ENCODE measurements at regions not wholly inside any gene's neighbourhood (a gene's known extent, or its start where the extent isn't known, plus 50 kb on each side); places are given as distances from the start of the nearest gene placed in this dataset.

DNA sequence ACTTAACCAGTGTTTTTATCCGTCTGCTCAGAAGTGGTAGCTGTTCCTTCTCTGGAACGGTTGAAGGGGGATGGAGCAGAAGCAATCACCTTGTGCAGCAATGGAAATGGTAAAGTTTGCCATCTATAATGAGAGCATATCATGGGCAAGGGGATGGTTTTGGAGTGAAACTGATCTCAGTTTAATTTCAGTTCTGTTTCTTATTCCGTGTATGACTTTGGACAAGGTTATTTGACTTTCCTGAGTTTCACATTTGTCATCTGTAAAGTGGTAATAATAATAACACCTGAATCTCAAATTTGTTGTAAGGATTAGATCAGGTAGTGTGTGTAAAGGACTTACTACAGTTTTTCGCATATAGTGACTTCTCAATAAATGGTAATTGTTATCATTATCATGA, 106.1 kb downstream of the PCSK1 start:
- no peak overlapping the region for H3K27ac ChIP-seq (ENCODE audit: low read depth in 2 of 2, low read length in 2 of 2)
- no peak for FAIRE-seq
- no peaks in the 10 kb centered on the region for H3K27me3 ChIP-seq (ENCODE audit: control insufficient read depth, insufficient read depth, low read length)
- H3K4me3 ChIP-seq (ENCODE audit: low read length in 3 of 3) = no peak overlapping the region
- no peak overlapping the region for H3K9ac ChIP-seq (ENCODE audit: low read length in 3 of 3)
- H3K9me3 ChIP-seq (ENCODE audit: control insufficient read depth in 2 of 3, insufficient read depth in 1 of 3, low read length in 3 of 3) = no peaks in the 10 kb centered on the region
- DNase-seq = no peak
- H3K36me3 ChIP-seq (ENCODE audit: control insufficient read depth in 2 of 3, insufficient read depth in 3 of 3, low read length in 3 of 3) = no peaks in the 10 kb centered on the region
- TF ChIP-seq, protein P1, sequence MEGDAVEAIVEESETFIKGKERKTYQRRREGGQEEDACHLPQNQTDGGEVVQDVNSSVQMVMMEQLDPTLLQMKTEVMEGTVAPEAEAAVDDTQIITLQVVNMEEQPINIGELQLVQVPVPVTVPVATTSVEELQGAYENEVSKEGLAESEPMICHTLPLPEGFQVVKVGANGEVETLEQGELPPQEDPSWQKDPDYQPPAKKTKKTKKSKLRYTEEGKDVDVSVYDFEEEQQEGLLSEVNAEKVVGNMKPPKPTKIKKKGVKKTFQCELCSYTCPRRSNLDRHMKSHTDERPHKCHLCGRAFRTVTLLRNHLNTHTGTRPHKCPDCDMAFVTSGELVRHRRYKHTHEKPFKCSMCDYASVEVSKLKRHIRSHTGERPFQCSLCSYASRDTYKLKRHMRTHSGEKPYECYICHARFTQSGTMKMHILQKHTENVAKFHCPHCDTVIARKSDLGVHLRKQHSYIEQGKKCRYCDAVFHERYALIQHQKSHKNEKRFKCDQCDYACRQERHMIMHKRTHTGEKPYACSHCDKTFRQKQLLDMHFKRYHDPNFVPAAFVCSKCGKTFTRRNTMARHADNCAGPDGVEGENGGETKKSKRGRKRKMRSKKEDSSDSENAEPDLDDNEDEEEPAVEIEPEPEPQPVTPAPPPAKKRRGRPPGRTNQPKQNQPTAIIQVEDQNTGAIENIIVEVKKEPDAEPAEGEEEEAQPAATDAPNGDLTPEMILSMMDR (IDR thresholded peaks at IDR 0.05; ENCODE audit: borderline replicate concordance, extremely low read depth, insufficient read depth) = no peak
- peaks cover 0 to 2% (median 0%) of the 10 kb centered on the region in 3 donors for H3K4me1 ChIP-seq (ENCODE audit: control insufficient read depth in 2 of 3, insufficient read depth in 2 of 3, low read depth in 1 of 3, low read length in 3 of 3)
- intact Hi-C loops (cut with DNase I) = no loop called here

DNA sequence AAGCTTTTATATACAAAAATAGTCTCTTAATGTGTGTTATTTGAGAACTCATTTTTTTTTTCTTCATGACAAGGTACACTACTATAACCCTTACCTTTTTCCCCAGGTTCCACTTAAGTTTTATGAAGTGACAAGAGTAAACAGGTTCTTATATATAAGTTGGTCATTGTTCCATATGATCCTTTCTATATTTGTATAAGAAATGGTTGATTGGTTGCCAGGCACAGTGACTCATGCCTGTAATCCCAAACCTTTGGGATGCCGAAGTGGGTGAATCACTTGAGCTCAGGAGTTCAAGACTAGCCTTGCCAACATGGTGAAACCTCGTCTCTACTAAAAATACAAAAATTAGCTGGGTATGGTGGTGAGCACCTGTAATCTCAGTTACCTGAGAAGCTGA, 108.3 kb downstream of the PCSK1 start:
- DNase-seq (no peak), FAIRE-seq (no peak)
- no peaks in the 10 kb centered on the region for H3K36me3 ChIP-seq (ENCODE audit: control insufficient read depth in 2 of 3, insufficient read depth in 3 of 3, low read length in 3 of 3)
- no peak overlapping the region for H3K27ac ChIP-seq (ENCODE audit: low read depth in 2 of 2, low read length in 2 of 2)
- H3K4me3 ChIP-seq (ENCODE audit: low read length in 3 of 3) = no peak overlapping the region
- intact Hi-C loops (cut with DNase I) = no loop called here
- no peaks in the 10 kb centered on the region for H3K9me3 ChIP-seq (ENCODE audit: control insufficient read depth in 2 of 3, insufficient read depth in 1 of 3, low read length in 3 of 3)
- H3K9ac ChIP-seq (ENCODE audit: low read length in 3 of 3) = no peak overlapping the region
- no peaks in the 10 kb centered on the region for H3K4me1 ChIP-seq (ENCODE audit: control insufficient read depth in 2 of 3, insufficient read depth in 2 of 3, low read depth in 1 of 3, low read length in 3 of 3)
- H3K27me3 ChIP-seq (ENCODE audit: control insufficient read depth, insufficient read depth, low read length) = no peaks in the 10 kb centered on the region
- TF ChIP-seq, protein P1 (IDR thresholded peaks at IDR 0.05; ENCODE audit: borderline replicate concordance, extremely low read depth, insufficient read depth) = no peak

DNA sequence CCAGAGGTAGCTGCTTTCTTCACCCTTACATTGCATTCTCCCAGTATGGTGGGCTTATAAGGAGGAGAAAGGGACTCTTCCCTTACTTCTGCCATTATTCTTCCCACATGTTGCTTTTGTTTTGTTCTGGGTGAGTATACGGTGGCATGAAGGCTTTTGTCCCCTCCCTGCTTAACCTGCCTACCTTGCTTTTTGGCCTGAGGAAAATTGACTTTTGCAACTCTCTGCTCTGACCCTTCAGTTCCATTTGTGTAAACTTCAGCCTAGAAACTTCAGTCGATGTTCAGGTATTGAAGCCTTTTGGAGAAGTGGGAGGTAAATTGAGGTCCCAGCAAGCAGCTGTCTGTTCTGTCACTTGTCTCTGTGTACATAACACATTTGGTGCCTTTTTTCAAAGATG, 110.2 kb downstream of the PCSK1 start:
- Histone ChIP-seq H3K27me3 (ENCODE audit: control insufficient read depth, insufficient read depth, low read length) (no peaks in the 10 kb centered on the region), H3K4me3 (ENCODE audit: low read length in 3 of 3) (no peak overlapping the region), H3K9ac (ENCODE audit: low read length in 3 of 3) (no peak overlapping the region), H3K9me3 (ENCODE audit: control insufficient read depth in 2 of 3, insufficient read depth in 1 of 3, low read length in 3 of 3) (no peaks in the 10 kb centered on the region), H3K27ac (ENCODE audit: low read depth in 2 of 2, low read length in 2 of 2) (no peak overlapping the region), H3K4me1 (ENCODE audit: control insufficient read depth in 2 of 3, insufficient read depth in 2 of 3, low read depth in 1 of 3, low read length in 3 of 3) (no peaks in the 10 kb centered on the region), H3K36me3 (ENCODE audit: control insufficient read depth in 2 of 3, insufficient read depth in 3 of 3, low read length in 3 of 3) (no peaks in the 10 kb centered on the region)
- no peak for FAIRE-seq
- no peak for DNase-seq
- intact Hi-C loops (cut with DNase I) = no loop called here
- TF ChIP-seq, protein P1 (IDR thresholded peaks at IDR 0.05; ENCODE audit: borderline replicate concordance, extremely low read depth, insufficient read depth) = no peak

- no peak for FAIRE-seq
- TF ChIP-seq, protein P1 (IDR thresholded peaks at IDR 0.05; ENCODE audit: borderline replicate concordance, extremely low read depth, insufficient read depth) = no peak
Observed at GRCh38 chr5:96322217-96322616, 110.8 kb downstream of the PCSK1 start.

More at GRCh38 chr5:96322217-96322616, 110.8 kb downstream of the PCSK1 start:
- DNase-seq = no peak
- Histone ChIP-seq H3K27me3 (ENCODE audit: control insufficient read depth, insufficient read depth, low read length) (no peaks in the 10 kb centered on the region), H3K9me3 (ENCODE audit: control insufficient read depth in 2 of 3, insufficient read depth in 1 of 3, low read length in 3 of 3) (no peaks in the 10 kb centered on the region), H3K36me3 (ENCODE audit: control insufficient read depth in 2 of 3, insufficient read depth in 3 of 3, low read length in 3 of 3) (no peaks in the 10 kb centered on the region), H3K27ac (ENCODE audit: low read depth in 2 of 2, low read length in 2 of 2) (no peak overlapping the region), H3K4me3 (ENCODE audit: low read length in 3 of 3) (no peak overlapping the region), H3K4me1 (ENCODE audit: control insufficient read depth in 2 of 3, insufficient read depth in 2 of 3, low read depth in 1 of 3, low read length in 3 of 3) (no peaks in the 10 kb centered on the region), H3K9ac (ENCODE audit: low read length in 3 of 3) (no peak overlapping the region)
- intact Hi-C loops (cut with DNase I) = no loop called here
